Caki2 (cell line): ENCODE measurements at regions not wholly inside any gene's neighbourhood (a gene's known extent, or its start where the extent isn't known, plus 50 kb on each side); places are given as distances from the start of the nearest gene placed in this dataset.

Source experiments
- DNase-seq: peaks from one replicate; pipeline ENCODE4 v3.0.0-alpha.2; 2015; ENCODE audit warnings: low read depth
- in situ Hi-C: cut with HindIII; loops from 2 replicates; pipeline ENCODE4 v1.10.0; 2016; ENCODE audit warnings: low sequenced_read_pairs, low pct_unique_long_range_greater_than_20kb, mixed read lengths

- in situ Hi-C loops, result no loop called here
- no peak for DNase-seq
Measured at GRCh38 chr5:174785120-174785680, 60.8 kb downstream of the MSX2 start.
